Mammary epithelial cell (primary cell): ENCODE measurements at regions not wholly inside any gene's neighbourhood (a gene's known extent, or its start where the extent isn't known, plus 50 kb on each side); places are given as distances from the start of the nearest gene placed in this dataset.

Experiments
- CTCF ChIP-seq, 2 donors: IDR thresholded peaks in 1 of 2; conservative IDR thresholded peaks in 1 of 2; 2 replicates each; pipeline ENCODE4 v1.5.1; 2011 to 2012; ENCODE audit warnings: inconsistent platforms in 2 of 2, low read length in 2 of 2, mild to moderate bottlenecking in 2 of 2, control low read depth in 1 of 2, low read depth in 1 of 2; ENCODE audit not compliant: insufficient read depth in 1 of 2; ENCODE audit errors: extremely low read depth in 1 of 2
- EZH2 ChIP-seq: IDR thresholded peaks from 2 replicates; pipeline ENCODE4 v1.6.1; 2012; ENCODE audit warnings: low read length, inconsistent platforms, borderline replicate concordance

GRCh38 chr13:56412856-56413255 is 727.9 kb upstream of the PRR20A start:
- TF ChIP-seq CTCF (conservative IDR thresholded peaks at IDR 0.05 in 1 of 2, IDR thresholded peaks at IDR 0.05 in 1 of 2; ENCODE audit: extremely low read depth in 1 of 2, insufficient read depth in 1 of 2, low read depth in 1 of 2, low read length in 2 of 2) (no peak), EZH2 (no peak)
